Stimulated activated CD4-positive, alpha-beta T cell treated with anti-CD3 and anti-CD28 coated beads, Interleukin-1b, Interleukin-23, amount 100 ng/mL, for 1 hour (primary cell): ENCODE measurements at regions not wholly inside any gene's neighbourhood (a gene's known extent, or its start where the extent isn't known, plus 50 kb on each side); places are given as distances from the start of the nearest gene placed in this dataset.

Experiments used
- DNase-seq, 2 donors: peaks; one replicate each; pipeline ENCODE4 v3.0.0-alpha.2; 2020; ENCODE audit warnings: low read depth in 2 of 2

GRCh38 chr11:112584672-112585071, 324.0 kb upstream of the PLET1 start:
- DNase-seq: no peak

GRCh38 chr11:112587664-112588063, 327.0 kb upstream of the PLET1 start:
- DNase-seq: no peak

GRCh38 chr11:112588252-112588694, 327.6 kb upstream of the PLET1 start:
- DNase-seq: no peak

- no peak for DNase-seq
Measured at GRCh38 chr11:112589155-112589554, 328.5 kb upstream of the PLET1 start.

GRCh38 chr11:112590764-112591163, 330.1 kb upstream of the PLET1 start:
- no peak for DNase-seq

GRCh38 chr11:112593440-112593839, 332.8 kb upstream of the PLET1 start:
- DNase-seq: no peak

- DNase-seq: no peak
Measured at GRCh38 chr11:112596324-112596723, 335.7 kb upstream of the PLET1 start.

GRCh38 chr11:112597286-112597790, 336.7 kb upstream of the PLET1 start:
- no peak for DNase-seq

- DNase-seq: no peak
Measured at GRCh38 chr11:112599265-112599664, 338.6 kb upstream of the PLET1 start.

GRCh38 chr11:112599856-112600533, 339.3 kb upstream of the PLET1 start:
- no peak for DNase-seq

GRCh38 chr11:112605093-112605666, 344.5 kb upstream of the PLET1 start:
- no peak for DNase-seq

GRCh38 chr11:112606656-112607055, 346.0 kb upstream of the PLET1 start:
- DNase-seq: no peak

GRCh38 chr11:112608509-112608908, 347.8 kb upstream of the PLET1 start:
- no peak for DNase-seq

GRCh38 chr11:112610494-112610893, 349.8 kb upstream of the PLET1 start:
- no peak for DNase-seq

- no peak for DNase-seq
Measured at GRCh38 chr11:112610996-112611750, 350.0 kb upstream of the NCAM1 start.

GRCh38 chr11:112611771-112612170, 349.4 kb upstream of the NCAM1 start:
- no peak for DNase-seq

- no peak for DNase-seq
Measured at GRCh38 chr11:112612250-112612849, 348.9 kb upstream of the NCAM1 start.

- DNase-seq: no peak
Measured at GRCh38 chr11:112613051-112613972, 347.9 kb upstream of the NCAM1 start.

GRCh38 chr11:112614605-112615004, 346.6 kb upstream of the NCAM1 start:
- DNase-seq: no peak

GRCh38 chr11:112615238-112615637, 346.0 kb upstream of the NCAM1 start:
- no peak for DNase-seq

GRCh38 chr11:112615891-112616290, 345.3 kb upstream of the NCAM1 start:
- DNase-seq: no peak
